ENCODE measurements at regions not wholly inside any gene's neighbourhood (a gene's known extent, or its start where the extent isn't known, plus 50 kb on each side); places are given as distances from the start of the nearest gene placed in this dataset.

DNA sequence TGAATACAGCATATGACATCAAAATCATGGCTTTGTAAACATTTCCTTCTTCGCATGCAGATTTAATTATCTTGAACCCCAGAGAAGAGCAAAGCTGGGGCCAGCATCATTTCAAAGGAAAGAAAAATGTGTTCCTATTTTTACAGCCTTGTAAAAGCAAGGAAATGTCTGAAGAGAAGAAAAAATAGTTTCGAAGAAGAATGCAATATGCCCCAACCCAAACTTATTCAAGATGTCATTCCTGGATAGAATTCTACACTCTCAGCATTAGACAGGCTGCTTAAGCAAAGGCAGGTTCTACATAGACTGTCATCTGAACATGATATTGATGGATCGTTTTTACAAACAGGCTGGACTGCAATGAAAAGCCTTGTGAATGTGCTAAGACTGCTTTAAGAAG lies 900.8 kb downstream of the TTLL7 start:
- TF ChIP-seq, protein P1, sequence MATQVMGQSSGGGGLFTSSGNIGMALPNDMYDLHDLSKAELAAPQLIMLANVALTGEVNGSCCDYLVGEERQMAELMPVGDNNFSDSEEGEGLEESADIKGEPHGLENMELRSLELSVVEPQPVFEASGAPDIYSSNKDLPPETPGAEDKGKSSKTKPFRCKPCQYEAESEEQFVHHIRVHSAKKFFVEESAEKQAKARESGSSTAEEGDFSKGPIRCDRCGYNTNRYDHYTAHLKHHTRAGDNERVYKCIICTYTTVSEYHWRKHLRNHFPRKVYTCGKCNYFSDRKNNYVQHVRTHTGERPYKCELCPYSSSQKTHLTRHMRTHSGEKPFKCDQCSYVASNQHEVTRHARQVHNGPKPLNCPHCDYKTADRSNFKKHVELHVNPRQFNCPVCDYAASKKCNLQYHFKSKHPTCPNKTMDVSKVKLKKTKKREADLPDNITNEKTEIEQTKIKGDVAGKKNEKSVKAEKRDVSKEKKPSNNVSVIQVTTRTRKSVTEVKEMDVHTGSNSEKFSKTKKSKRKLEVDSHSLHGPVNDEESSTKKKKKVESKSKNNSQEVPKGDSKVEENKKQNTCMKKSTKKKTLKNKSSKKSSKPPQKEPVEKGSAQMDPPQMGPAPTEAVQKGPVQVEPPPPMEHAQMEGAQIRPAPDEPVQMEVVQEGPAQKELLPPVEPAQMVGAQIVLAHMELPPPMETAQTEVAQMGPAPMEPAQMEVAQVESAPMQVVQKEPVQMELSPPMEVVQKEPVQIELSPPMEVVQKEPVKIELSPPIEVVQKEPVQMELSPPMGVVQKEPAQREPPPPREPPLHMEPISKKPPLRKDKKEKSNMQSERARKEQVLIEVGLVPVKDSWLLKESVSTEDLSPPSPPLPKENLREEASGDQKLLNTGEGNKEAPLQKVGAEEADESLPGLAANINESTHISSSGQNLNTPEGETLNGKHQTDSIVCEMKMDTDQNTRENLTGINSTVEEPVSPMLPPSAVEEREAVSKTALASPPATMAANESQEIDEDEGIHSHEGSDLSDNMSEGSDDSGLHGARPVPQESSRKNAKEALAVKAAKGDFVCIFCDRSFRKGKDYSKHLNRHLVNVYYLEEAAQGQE (IDR thresholded peaks at IDR 0.05; ENCODE audit: insufficient read depth in 1 of 2, low read depth in 2 of 2, low read length in 2 of 2) = no peak
- TF ChIP-seq SIN3A (IDR thresholded peaks at IDR 0.05; ENCODE audit: borderline replicate concordance, insufficient read depth, low read length) (no peak), POLR2AphosphoS5 (IDR thresholded peaks at IDR 0.05; ENCODE audit: low read depth, low read length) (no peak), FOXP2 (optimal IDR thresholded peaks at IDR 0.05; ENCODE audit: borderline replicate concordance, extremely low read depth, extremely low read length, insufficient read depth) (no peak), TAF1 (IDR thresholded peaks at IDR 0.05; ENCODE audit: borderline replicate concordance, insufficient read depth, low read length) (no peak)

DNA sequence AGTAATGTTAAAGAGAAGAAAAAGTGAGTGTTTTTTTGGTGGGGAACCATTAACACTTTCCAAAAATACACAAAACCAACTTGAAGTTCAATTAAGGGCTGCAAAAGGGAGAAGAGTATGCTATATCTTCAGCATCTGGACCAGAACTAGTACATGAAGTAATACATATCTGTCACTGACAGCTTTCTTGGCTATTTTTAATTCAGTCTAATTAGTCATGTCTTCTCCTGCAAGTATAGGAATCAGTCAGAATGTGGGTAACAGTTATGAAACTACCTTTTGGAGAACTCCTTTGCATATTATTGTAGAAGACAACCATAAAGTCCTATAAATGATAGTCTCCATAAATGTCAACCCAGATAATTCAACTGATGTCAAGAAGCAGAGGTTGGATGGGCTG lies 901.2 kb downstream of the TTLL7 start:
- TF ChIP-seq POLR2AphosphoS5 (IDR thresholded peaks at IDR 0.05; ENCODE audit: low read depth, low read length) (no peak), TAF1 (IDR thresholded peaks at IDR 0.05; ENCODE audit: borderline replicate concordance, insufficient read depth, low read length) (no peak), FOXP2 (optimal IDR thresholded peaks at IDR 0.05; ENCODE audit: borderline replicate concordance, extremely low read depth, extremely low read length, insufficient read depth) (no peak), SIN3A (IDR thresholded peaks at IDR 0.05; ENCODE audit: borderline replicate concordance, insufficient read depth, low read length) (no peak)
- TF ChIP-seq, protein P1 (IDR thresholded peaks at IDR 0.05; ENCODE audit: insufficient read depth in 1 of 2, low read depth in 2 of 2, low read length in 2 of 2) = no peak

DNA sequence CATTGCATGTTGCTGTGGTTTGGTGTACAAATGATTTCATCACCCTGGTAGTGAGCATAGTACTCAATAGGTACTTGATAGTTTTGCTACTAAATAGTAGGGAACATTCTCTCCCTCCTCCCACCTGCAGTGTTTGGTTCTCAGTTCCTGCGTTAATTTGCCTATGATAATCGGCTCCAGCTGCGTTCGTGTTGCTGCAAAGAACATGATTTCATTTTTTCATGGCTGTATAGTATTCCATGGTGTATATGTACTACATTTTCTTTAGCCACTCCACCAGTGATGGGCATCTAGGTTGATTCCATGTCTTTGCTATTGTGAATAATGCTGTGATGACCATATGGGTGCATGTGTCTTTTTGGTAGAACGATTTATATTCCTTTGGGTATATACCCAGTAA lies 903.4 kb downstream of the TTLL7 start:
- no peak for TF ChIP-seq TAF1 (IDR thresholded peaks at IDR 0.05; ENCODE audit: borderline replicate concordance, insufficient read depth, low read length)
- no peak for TF ChIP-seq FOXP2 (optimal IDR thresholded peaks at IDR 0.05; ENCODE audit: borderline replicate concordance, extremely low read depth, extremely low read length, insufficient read depth)
- TF ChIP-seq SIN3A (IDR thresholded peaks at IDR 0.05; ENCODE audit: borderline replicate concordance, insufficient read depth, low read length) = no peak
- TF ChIP-seq POLR2AphosphoS5 (IDR thresholded peaks at IDR 0.05; ENCODE audit: low read depth, low read length) = no peak
- TF ChIP-seq, protein P1 (IDR thresholded peaks at IDR 0.05; ENCODE audit: insufficient read depth in 1 of 2, low read depth in 2 of 2, low read length in 2 of 2) = no peak

DNA sequence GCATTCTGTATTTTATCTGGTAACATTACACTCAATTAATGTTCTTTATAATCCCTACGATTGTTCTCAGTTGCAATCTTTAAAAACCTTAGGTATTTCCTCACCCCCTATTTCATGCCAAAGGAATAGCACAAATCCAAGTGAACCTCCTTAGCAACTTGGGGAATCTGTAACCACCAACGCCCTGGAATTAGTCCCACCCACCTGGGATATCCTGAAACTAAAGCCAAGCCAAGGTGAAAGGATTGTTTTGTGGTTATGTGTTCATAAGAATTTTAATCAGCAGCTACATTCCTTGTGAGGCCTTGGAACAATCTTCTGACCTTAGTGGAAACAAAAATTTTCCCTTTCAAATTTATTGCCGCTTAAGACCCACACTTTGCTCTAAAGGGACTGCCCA lies 908.7 kb downstream of the TTLL7 start:
- no peak for TF ChIP-seq FOXP2 (optimal IDR thresholded peaks at IDR 0.05; ENCODE audit: borderline replicate concordance, extremely low read depth, extremely low read length, insufficient read depth)
- no peak for TF ChIP-seq POLR2AphosphoS5 (IDR thresholded peaks at IDR 0.05; ENCODE audit: low read depth, low read length)
- TF ChIP-seq TAF1 (IDR thresholded peaks at IDR 0.05; ENCODE audit: borderline replicate concordance, insufficient read depth, low read length) = no peak
- TF ChIP-seq, protein P1 (IDR thresholded peaks at IDR 0.05; ENCODE audit: insufficient read depth in 1 of 2, low read depth in 2 of 2, low read length in 2 of 2) = no peak

DNA sequence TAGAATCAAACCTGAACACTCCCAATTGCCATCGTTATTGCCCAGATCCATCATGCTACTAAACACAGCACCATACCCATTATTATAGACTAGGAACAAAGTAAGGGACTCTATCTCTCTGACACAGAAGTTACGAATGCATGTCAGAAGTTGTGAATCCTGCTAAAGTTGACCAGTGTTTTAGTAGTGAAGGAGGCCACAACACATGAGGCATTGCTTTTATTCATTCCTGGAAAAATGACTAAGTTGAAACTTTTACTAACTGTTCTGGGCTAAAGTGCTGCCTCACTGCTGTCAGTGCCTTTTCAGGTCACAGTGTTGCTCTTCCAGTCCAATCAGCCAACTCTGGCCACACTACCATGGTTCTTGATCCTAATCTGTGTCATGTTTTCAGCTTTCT lies 911.1 kb downstream of the TTLL7 start:
- TF ChIP-seq FOXP2 (optimal IDR thresholded peaks at IDR 0.05; ENCODE audit: borderline replicate concordance, extremely low read depth, extremely low read length, insufficient read depth) (no peak), SIN3A (IDR thresholded peaks at IDR 0.05; ENCODE audit: borderline replicate concordance, insufficient read depth, low read length) (no peak), TAF1 (IDR thresholded peaks at IDR 0.05; ENCODE audit: borderline replicate concordance, insufficient read depth, low read length) (no peak), POLR2AphosphoS5 (IDR thresholded peaks at IDR 0.05; ENCODE audit: low read depth, low read length) (no peak)
- TF ChIP-seq, protein P1 (IDR thresholded peaks at IDR 0.05; ENCODE audit: insufficient read depth in 1 of 2, low read depth in 2 of 2, low read length in 2 of 2) = no peak
